ENCODE measurements at regions not wholly inside any gene's neighbourhood (a gene's known extent, or its start where the extent isn't known, plus 50 kb on each side); places are given as distances from the start of the nearest gene placed in this dataset.
A peak's percentile ranks its signal among the peaks of the same experiment; 100 is the strongest.

DNA sequence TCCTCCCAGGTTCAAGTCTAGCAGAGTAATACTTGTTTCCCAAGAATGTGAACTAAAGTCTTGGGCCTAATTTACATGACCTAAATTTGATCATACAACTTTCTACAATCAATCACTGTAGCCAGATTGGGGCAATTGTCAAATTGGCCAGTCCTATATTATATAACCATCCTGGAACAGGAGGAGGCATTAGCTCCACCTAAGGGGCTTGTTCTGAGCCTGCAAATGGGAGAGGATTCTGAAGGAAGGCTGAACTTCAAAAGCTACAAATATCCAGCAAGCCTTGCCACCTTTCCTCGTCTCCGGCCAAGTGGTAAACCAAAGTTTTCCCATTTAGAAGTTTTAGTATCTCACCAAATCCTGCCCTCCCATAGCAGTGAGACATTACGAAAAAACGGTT is 1289.6 kb upstream of the TENM3 start:
- no peak overlapping the region for H3K4ac ChIP-seq (ENCODE audit: low read depth, low read length)
- no peak overlapping the region for H2AK9ac ChIP-seq (replicated peaks; ENCODE audit: low read depth, low read length, poor library complexity)
- TF ChIP-seq, protein P1, sequence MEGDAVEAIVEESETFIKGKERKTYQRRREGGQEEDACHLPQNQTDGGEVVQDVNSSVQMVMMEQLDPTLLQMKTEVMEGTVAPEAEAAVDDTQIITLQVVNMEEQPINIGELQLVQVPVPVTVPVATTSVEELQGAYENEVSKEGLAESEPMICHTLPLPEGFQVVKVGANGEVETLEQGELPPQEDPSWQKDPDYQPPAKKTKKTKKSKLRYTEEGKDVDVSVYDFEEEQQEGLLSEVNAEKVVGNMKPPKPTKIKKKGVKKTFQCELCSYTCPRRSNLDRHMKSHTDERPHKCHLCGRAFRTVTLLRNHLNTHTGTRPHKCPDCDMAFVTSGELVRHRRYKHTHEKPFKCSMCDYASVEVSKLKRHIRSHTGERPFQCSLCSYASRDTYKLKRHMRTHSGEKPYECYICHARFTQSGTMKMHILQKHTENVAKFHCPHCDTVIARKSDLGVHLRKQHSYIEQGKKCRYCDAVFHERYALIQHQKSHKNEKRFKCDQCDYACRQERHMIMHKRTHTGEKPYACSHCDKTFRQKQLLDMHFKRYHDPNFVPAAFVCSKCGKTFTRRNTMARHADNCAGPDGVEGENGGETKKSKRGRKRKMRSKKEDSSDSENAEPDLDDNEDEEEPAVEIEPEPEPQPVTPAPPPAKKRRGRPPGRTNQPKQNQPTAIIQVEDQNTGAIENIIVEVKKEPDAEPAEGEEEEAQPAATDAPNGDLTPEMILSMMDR (conservative IDR thresholded peaks at IDR 0.05; ENCODE audit: low read depth, low read length), result 0 out of 2 replicates have a peak, but pooled peaks have one; percentile 16
- TF ChIP-seq NFE2L2 (IDR thresholded peaks at IDR 0.05; ENCODE audit: low read depth, low read length) (no peak), FOS (IDR thresholded peaks at IDR 0.05; ENCODE audit: low read depth, low read length) (no peak), CEBPB (IDR thresholded peaks at IDR 0.05; ENCODE audit: low read depth, low read length) (no peak)
- intact Hi-C loops (cut with micrococcal nuclease), result no loop called here
- no peaks in the 10 kb centered on the region for H3K27me3 ChIP-seq (ENCODE audit: control insufficient read depth, insufficient read depth, low read length)
- H2AFZ ChIP-seq (replicated peaks; ENCODE audit: low read length, poor library complexity), result no peak overlapping the region
- H3K56ac ChIP-seq (ENCODE audit: extremely low read depth, insufficient read depth, low read length), result no peak overlapping the region
- H2BK20ac ChIP-seq (ENCODE audit: low read depth, low read length), result no peak overlapping the region
- no peaks in the 10 kb centered on the region for H3K79me1 ChIP-seq (ENCODE audit: low read depth in 1 of 2, low read length in 2 of 2)
- no peak overlapping the region for H4K5ac ChIP-seq (ENCODE audit: low read depth, low read length)
- H3K36me3 ChIP-seq (ENCODE audit: control insufficient read depth, insufficient read depth, low read length), result no peaks in the 10 kb centered on the region
- H2BK15ac ChIP-seq (ENCODE audit: low read depth, low read length), result no peak overlapping the region
- H4K8ac ChIP-seq (ENCODE audit: low read depth in 2 of 2, low read length in 2 of 2), result no peak overlapping the region
- DNase-seq, result peak; percentile 4
- H3K9me1 ChIP-seq (ENCODE audit: insufficient read depth, low read length), result no peaks in the 10 kb centered on the region
- H3K14ac ChIP-seq (replicated peaks; ENCODE audit: low read depth, low read length), result no peak overlapping the region
- no peak overlapping the region for H4K91ac ChIP-seq (ENCODE audit: insufficient read depth, low read depth, low read length)
- BruUV-seq (replicated peaks), result no TSS peak
- dilution Hi-C loops (cut with HindIII; ENCODE audit: low sequenced_read_pairs, unreplicated experiment), result loop anchor here (25.0 kb wide), 1 partner anchor 291 kb away; no protein-coding TSS in a partner anchor
- H3K4me2 ChIP-seq (ENCODE audit: low read depth, low read length), result no peak overlapping the region
- ChIA-PET POLR2A (ENCODE audit: unreplicated experiment) (no interaction called here), CTCF (interaction anchor here (0.7 kb wide), 1 partner anchor 11 kb away, joined by 3 read pairs; no protein-coding TSS in a partner anchor)
- no CpG with 5 or more reads among the region's 4 CpGs for WGBS, 2 experiments (ENCODE audit: extremely low coverage in 2 of 2, insufficient read length in 1 of 2)
- H4K20me1 ChIP-seq (ENCODE audit: insufficient read depth, low read length), result no peaks in the 10 kb centered on the region
- no peaks in the 10 kb centered on the region for H3K4me1 ChIP-seq (ENCODE audit: control insufficient read depth, insufficient read depth, low read length)
- H2AK5ac ChIP-seq (ENCODE audit: low read depth, low read length), result no peak overlapping the region
- H3K23ac ChIP-seq (ENCODE audit: low read depth, low read length), result no peak overlapping the region
- no peaks in the 10 kb centered on the region; the same call in 1 of the 2 replicates for H3K9me3 ChIP-seq (ENCODE audit: control insufficient read depth, insufficient read depth, low read length)
- H2BK5ac ChIP-seq (ENCODE audit: low read depth, low read length, poor library complexity, severe bottlenecking), result no peak overlapping the region
- in situ Hi-C loops (cut with MboI; ENCODE audit: low sequenced_read_pairs), result loop anchor here (10.0 kb wide), 1 partner anchor 279 kb away; no protein-coding TSS in a partner anchor
- no peak overlapping the region for H2BK120ac ChIP-seq (ENCODE audit: low read depth, low read length)
- H3K4me3 ChIP-seq (ENCODE audit: insufficient read depth, low read depth, low read length), result no peak overlapping the region
- H3K27ac ChIP-seq (ENCODE audit: insufficient read depth, low read length), result no peak overlapping the region
- ATAC-seq (ENCODE audit: low read depth), result no peak
- no peak overlapping the region for H3K18ac ChIP-seq (ENCODE audit: low read depth, low read length)
- no peak overlapping the region for H3K9ac ChIP-seq (ENCODE audit: low read depth, low read length)

All from IMR-90 (cell line).